ENCODE measurements at regions not wholly inside any gene's neighbourhood (a gene's known extent, or its start where the extent isn't known, plus 50 kb on each side); places are given as distances from the start of the nearest gene placed in this dataset.
A peak's percentile ranks its signal among the peaks of the same experiment; 100 is the strongest.

DNA sequence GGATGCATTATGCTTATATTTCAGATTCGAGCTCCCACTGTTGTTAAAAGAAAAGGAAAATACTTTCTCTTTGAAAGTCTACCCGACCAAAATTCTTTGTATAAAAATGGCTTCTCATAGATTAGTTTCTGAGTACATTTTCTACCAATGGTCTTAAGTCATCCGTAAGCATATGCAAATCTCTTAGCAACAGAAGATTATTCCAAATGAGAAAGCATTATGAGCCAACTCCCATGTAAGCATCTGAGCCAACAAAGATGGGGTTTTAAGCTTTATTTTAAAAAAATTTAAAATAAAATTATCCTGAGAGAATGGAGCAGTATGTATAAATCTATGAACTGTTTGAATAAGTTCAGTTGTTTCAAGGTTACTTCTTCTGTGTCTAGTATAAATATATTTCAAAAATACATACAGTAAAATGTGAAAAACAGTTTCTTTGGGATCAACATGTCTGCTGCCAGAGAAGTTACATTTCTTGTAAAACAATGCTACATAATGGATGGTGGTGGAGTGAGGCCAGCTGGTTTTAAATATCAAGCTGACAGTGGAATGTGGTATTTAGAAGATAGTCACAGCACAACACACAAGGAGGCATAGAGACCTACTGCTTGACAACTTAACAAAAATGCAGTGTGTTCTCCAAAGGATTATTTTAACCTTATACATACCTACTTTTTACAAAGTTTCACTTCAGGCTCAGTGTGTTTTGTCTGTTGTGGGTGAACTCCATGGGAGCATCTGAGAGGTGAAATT is 199.5 kb upstream of the DIPK2B start:
- no peak for TF ChIP-seq POLR2A (IDR thresholded peaks at IDR 0.05)
- TF ChIP-seq, protein P1, sequence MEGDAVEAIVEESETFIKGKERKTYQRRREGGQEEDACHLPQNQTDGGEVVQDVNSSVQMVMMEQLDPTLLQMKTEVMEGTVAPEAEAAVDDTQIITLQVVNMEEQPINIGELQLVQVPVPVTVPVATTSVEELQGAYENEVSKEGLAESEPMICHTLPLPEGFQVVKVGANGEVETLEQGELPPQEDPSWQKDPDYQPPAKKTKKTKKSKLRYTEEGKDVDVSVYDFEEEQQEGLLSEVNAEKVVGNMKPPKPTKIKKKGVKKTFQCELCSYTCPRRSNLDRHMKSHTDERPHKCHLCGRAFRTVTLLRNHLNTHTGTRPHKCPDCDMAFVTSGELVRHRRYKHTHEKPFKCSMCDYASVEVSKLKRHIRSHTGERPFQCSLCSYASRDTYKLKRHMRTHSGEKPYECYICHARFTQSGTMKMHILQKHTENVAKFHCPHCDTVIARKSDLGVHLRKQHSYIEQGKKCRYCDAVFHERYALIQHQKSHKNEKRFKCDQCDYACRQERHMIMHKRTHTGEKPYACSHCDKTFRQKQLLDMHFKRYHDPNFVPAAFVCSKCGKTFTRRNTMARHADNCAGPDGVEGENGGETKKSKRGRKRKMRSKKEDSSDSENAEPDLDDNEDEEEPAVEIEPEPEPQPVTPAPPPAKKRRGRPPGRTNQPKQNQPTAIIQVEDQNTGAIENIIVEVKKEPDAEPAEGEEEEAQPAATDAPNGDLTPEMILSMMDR (IDR thresholded peaks at IDR 0.05), result no peak
- WGBS (ENCODE audit: insufficient coverage, low coverage, low lambda C conversion rate, missing lambda C conversion rate), result 24% methylated on average over 3 of the region's 3 CpGs

DNA sequence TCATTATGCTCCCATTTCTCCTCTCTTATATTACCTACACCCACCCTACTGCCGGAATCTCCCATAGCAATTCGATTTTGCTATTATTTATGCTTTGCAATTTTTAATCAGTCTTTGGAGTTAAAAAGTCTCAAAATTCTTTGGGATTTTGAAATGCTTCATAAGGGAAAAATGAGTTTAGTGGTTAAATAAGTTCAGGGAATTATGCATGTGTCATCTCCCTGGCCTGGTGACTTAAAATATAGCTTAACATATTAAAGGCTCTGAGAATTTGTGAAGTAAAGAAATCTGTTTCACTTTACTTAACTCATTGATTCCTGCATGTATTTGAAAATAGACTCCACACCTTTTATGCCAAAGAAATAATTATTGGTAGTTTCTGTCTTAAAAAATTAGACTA is 185.1 kb upstream of the DIPK2B start:
- WGBS (ENCODE audit: insufficient coverage, low coverage, low lambda C conversion rate, missing lambda C conversion rate), result 60% methylated on average over 2 of the region's 2 CpGs
- H3K9me3 ChIP-seq, result no peaks in the 10 kb centered on the region
- H3K27me3 ChIP-seq, result no peaks in the 10 kb centered on the region
- no peak for ATAC-seq
- no peak for DNase-seq
- intact Hi-C loops (cut with DNase I), result no loop called here
- no peak overlapping the region for H3K4me3 ChIP-seq
- H3K36me3 ChIP-seq, result no peaks in the 10 kb centered on the region
- H3K27ac ChIP-seq, result no peak overlapping the region
- no peaks in the 10 kb centered on the region for H3K4me1 ChIP-seq
- TF ChIP-seq POLR2A (IDR thresholded peaks at IDR 0.05), result no peak
- TF ChIP-seq, protein P1 (IDR thresholded peaks at IDR 0.05), result no peak

More for the DNA sequence above, 199.5 kb upstream of the DIPK2B start:
- H3K9me3 ChIP-seq, result no peaks in the 10 kb centered on the region
- no peak overlapping the region for H3K27ac ChIP-seq
- intact Hi-C loops (cut with DNase I), result no loop called here
- ATAC-seq (no peak), DNase-seq (no peak)
- no peaks in the 10 kb centered on the region for H3K36me3 ChIP-seq
- H3K4me3 ChIP-seq, result no peak overlapping the region
- no peaks in the 10 kb centered on the region for H3K27me3 ChIP-seq
- H3K4me1 ChIP-seq, result no peaks in the 10 kb centered on the region

DNA sequence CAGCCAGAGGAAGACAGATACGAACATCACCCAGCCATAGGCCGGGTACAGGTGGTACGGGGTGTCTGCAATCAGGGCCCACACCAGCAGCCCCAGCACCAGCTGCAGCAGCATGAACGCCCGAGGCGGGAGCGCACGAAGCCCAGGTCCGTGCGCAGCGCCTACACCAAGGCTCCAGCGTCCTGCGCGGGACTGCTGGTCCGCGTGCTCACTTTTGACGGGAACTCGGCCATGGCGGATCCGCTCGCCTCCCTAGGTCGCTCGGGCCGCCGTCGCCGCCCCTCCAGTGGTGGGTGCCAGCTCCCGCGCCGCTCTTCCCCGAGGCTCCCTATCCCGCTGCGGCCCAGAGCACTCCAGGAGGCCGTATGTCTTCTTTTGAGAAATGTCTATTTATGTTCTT is 181.2 kb upstream of the DIPK2B start:
- Histone ChIP-seq H3K36me3 (no peaks in the 10 kb centered on the region), H3K27ac (no peak overlapping the region), H3K9me3 (no peaks in the 10 kb centered on the region), H3K27me3 (peaks cover 0 to 5% of the 10 kb centered on the region in 2 donors), H3K4me3 (no peak overlapping the region), H3K4me1 (no peaks in the 10 kb centered on the region)
- DNase-seq (no peak), ATAC-seq (no peak)
- intact Hi-C loops (cut with DNase I), result no loop called here
- WGBS (ENCODE audit: insufficient coverage, low coverage, low lambda C conversion rate, missing lambda C conversion rate), result no CpG with 5 or more reads among the region's 34 CpGs
- TF ChIP-seq, protein P1 (IDR thresholded peaks at IDR 0.05), result no peak
- no peak for TF ChIP-seq POLR2A (IDR thresholded peaks at IDR 0.05)

DNA sequence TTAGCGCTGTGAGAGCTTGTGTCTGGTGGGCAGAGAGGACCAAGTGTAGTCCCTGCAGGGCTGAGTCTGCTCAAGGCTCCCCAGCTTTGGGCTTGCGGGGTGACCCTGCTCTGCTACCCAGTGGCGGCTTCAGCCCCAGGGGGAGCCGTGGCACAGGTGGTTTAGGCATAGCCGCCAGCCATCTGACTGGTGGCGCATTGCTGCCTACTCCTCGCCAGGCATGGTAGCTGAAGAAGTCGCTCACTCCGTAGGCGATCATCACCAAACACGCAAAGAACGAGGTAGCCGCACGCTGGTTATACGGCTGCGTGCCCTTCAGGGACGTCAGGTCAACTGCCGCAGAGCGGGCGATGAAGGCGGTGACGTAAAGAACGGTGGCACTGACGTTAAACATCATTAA is 180.7 kb upstream of the DIPK2B start:
- 60% methylated on average over 1 of the region's 24 CpGs for WGBS (ENCODE audit: insufficient coverage, low coverage, low lambda C conversion rate, missing lambda C conversion rate)
- peaks cover 0 to 6% of the 10 kb centered on the region in 2 donors for H3K27me3 ChIP-seq
- H3K27ac ChIP-seq, result no peak overlapping the region
- no peak for TF ChIP-seq POLR2A (IDR thresholded peaks at IDR 0.05)
- TF ChIP-seq, protein P1 (IDR thresholded peaks at IDR 0.05), result no peak
- DNase-seq (no peak), ATAC-seq (peak in 1 of 4 donors; percentile 23)
- intact Hi-C loops (cut with DNase I), result no loop called here
- no peaks in the 10 kb centered on the region for H3K9me3 ChIP-seq
- no peak overlapping the region for H3K4me3 ChIP-seq
- H3K36me3 ChIP-seq, result no peaks in the 10 kb centered on the region
- H3K4me1 ChIP-seq, result no peaks in the 10 kb centered on the region
